ENCODE measurements at regions not wholly inside any gene's neighbourhood (a gene's known extent, or its start where the extent isn't known, plus 50 kb on each side); places are given as distances from the start of the nearest gene placed in this dataset.

- ChIA-PET POLR2A (no interaction called here), CTCF (interaction anchor here (0.7 kb wide), 1 partner anchor 68 kb away, joined by 3 read pairs; no protein-coding TSS in a partner anchor)
- no peak overlapping the region for H3K27ac ChIP-seq (ENCODE audit: extremely low read depth, low read depth, low read length)
- no peaks in the 10 kb centered on the region for H3K9me3 ChIP-seq (ENCODE audit: control insufficient read depth, insufficient read depth, low read depth, low read length)
- H3K36me3 ChIP-seq (ENCODE audit: control insufficient read depth in 2 of 2, insufficient read depth in 1 of 2, low read length in 2 of 2), result no peaks in the 10 kb centered on the region
- H3K4me1 ChIP-seq (ENCODE audit: control insufficient read depth, insufficient read depth, low read length), result no peaks in the 10 kb centered on the region
- no peak for TF ChIP-seq ZNF664 (tag by site-specific recombination; IDR thresholded peaks at IDR 0.05)
- no peak for TF ChIP-seq ZBTB11 (tag by site-specific recombination; conservative IDR thresholded peaks at IDR 0.05; ENCODE audit: low read depth)
- TF ChIP-seq PRDM4 (tag by site-specific recombination; IDR thresholded peaks at IDR 0.05), result no peak
- no peak for TF ChIP-seq ZNF600 (tag by site-specific recombination; IDR thresholded peaks at IDR 0.05)
- no peak for TF ChIP-seq ZNF701 (tag by site-specific recombination; IDR thresholded peaks at IDR 0.05)
- no peak for TF ChIP-seq REPIN1 (tag by site-specific recombination; IDR thresholded peaks at IDR 0.05; ENCODE audit: low read depth)
- no peak for TF ChIP-seq ZNF140 (tag by site-specific recombination; IDR thresholded peaks at IDR 0.05)
- no peak for TF ChIP-seq PRDM1 (tag by site-specific recombination; IDR thresholded peaks at IDR 0.05)
- no peak for TF ChIP-seq BCL11B (tag by site-specific recombination; IDR thresholded peaks at IDR 0.05; ENCODE audit: low read depth)
- no peak for TF ChIP-seq ZNF146 (tag by site-specific recombination; IDR thresholded peaks at IDR 0.05)
- TF ChIP-seq ZBTB44 (tag by site-specific recombination; IDR thresholded peaks at IDR 0.05), result no peak
- TF ChIP-seq ZNF747 (tag by site-specific recombination; IDR thresholded peaks at IDR 0.05), result no peak
- TF ChIP-seq GLI4 (tag by site-specific recombination; IDR thresholded peaks at IDR 0.05), result no peak
- TF ChIP-seq ATF2 (tag by site-specific recombination; IDR thresholded peaks at IDR 0.05; ENCODE audit: low read depth), result no peak
- no peak for TF ChIP-seq ZBTB6 (tag by site-specific recombination; IDR thresholded peaks at IDR 0.05)
- TF ChIP-seq ZNF416 (tag by site-specific recombination; IDR thresholded peaks at IDR 0.05), result no peak
- TF ChIP-seq AEBP2 (tag by site-specific recombination; IDR thresholded peaks at IDR 0.05; ENCODE audit: borderline replicate concordance), result no peak
- H3K4me3 ChIP-seq (ENCODE audit: low read depth, low read length), result no peak overlapping the region
Measured at GRCh38 chr6:133809406-133809805, 79.5 kb upstream of the TCF21 start.

Data from HEK293 (cell line).